ENCODE measurements at regions not wholly inside any gene's neighbourhood (a gene's known extent, or its start where the extent isn't known, plus 50 kb on each side); places are given as distances from the start of the nearest gene placed in this dataset.
A peak's percentile ranks its signal among the peaks of the same experiment; 100 is the strongest.

DNA sequence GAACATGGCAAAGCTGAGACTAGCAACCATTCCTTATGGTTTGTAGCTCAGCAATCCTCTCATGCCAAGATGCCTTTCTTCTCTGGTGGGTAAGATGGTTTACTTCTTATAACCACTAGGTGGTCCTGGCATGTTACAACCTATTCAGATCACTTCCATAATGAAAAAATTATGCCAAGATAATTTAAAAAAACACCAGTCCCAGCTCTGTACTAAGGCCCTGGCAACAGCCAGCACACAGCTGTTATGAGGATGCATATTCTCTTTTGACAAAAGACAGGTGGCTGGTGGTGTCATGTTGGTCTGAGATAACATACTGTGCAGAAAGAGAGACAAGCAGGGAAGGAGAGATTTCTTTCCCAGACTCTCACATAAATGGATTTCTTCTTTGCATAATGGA lies 65.7 kb upstream of the FRMD4B start:
- no peak for DNase-seq (ENCODE audit: low read depth in 4 of 4, low spot score in 3 of 4)

DNA sequence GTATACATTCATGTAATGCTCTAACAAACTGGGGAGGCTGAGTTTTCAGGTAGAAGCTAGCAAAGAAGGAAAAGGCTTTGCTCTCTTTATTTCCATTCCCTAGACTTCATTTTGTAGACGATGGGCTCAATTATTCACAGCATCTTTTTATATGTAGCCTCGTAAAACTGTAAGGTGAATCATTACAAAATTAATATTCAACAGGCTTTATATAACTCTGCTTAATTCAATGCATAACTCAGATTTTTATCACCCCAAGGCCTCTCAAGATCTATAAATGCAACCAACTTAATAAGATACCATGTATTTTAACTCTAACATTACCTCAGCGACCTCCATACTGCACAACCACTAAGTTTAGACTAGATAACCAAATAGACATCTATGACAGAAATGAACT lies 63.0 kb upstream of the FRMD4B start:
- no peak for DNase-seq (ENCODE audit: low read depth in 4 of 4, low spot score in 3 of 4)

DNA sequence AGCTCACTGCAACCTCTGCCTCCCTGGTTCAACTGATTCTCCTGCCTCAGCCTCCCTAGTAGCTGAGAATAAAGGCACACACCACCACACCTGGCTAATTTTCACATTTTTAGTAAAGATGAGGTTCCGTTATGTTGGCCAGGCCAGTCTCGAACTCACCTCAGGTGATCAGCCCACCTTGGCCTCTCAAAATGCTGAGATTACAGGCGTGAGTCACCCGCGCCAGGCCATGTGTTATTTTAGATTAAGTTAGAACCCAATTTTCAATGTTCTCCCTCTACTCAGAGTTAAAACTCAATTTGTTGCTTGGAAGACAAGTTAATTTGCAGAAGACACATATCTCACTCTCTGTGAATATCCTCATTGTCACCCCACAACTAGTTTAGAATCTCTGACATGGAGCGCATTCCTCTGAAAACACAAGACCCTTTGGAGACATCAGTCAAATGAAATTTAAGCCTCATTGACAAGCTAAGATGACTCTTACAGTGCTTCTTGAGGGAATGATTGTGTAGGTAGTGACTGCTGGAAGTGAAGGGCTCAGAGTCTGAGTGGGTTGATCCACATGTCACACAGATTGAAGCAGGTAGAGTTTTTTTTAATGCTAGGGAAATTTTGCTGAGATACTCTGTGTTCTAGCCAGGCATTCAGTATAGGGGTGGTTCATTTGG lies 60.6 kb upstream of the FRMD4B start:
- DNase-seq (ENCODE audit: low read depth in 4 of 4, low spot score in 3 of 4), result no peak

DNA sequence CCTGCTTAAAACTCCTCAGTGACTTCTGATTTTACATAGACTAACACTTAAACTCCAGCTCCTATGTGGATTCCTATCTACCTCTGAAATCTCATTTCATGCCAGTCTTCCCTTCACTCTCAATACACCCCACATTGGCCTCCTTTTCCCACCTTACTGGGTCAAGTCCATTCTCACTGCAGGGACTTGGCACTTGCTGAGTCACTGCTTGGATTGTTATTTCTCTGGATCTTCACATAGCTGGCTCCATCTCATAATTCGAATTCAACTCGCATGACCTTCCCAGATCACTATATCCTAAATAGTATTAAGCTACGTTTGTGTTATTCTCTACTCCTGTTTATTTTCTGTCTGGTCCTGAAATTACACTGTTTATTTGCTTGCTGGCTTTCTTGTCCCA lies 59.6 kb upstream of the FRMD4B start:
- DNase-seq (ENCODE audit: low read depth in 4 of 4, low spot score in 3 of 4), result no peak

DNA sequence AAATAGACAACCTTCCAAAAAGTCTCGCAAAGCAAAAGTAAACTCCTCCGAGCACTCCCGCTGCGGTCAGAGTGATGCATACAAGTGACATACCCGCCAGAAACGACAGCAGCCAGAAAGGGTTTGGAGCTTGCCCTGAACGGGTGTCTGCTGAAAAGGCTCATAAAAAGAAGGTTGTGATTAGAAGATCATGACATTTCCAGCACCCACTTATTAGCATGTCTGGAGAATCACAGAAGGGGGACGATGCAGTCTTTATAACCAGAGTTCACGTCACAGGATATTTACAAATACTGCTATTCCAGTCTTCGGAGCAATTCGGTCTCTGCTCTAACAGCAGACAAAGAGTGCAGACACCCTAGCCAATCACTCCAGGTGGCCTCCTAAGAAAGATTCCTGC lies 59.1 kb upstream of the FRMD4B start:
- no peak for DNase-seq (ENCODE audit: low read depth in 4 of 4, low spot score in 3 of 4)

DNA sequence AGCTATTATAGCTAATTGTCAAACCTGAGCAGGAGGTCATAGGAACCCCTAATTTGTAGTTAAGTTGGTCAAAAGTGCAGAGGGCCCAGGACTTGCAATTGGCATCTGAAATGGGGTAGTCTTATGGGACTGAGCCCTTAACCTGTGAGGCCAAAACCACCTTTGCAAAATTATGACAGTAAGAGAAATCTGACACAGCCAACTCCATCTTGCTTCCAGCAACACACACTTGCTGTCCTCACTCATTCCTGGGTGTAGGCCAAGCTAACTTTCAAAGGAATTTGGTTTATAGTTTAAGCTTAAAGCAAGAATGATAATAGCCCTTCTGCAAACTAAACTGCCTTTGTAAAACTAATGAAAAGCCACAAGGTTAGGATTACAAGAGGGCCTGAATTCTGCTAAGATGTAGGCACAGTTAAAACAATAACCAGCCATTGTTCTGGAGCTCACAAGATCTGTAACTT lies 57.6 kb upstream of the FRMD4B start:
- no peak for DNase-seq (ENCODE audit: low read depth in 4 of 4, low spot score in 3 of 4)

DNA sequence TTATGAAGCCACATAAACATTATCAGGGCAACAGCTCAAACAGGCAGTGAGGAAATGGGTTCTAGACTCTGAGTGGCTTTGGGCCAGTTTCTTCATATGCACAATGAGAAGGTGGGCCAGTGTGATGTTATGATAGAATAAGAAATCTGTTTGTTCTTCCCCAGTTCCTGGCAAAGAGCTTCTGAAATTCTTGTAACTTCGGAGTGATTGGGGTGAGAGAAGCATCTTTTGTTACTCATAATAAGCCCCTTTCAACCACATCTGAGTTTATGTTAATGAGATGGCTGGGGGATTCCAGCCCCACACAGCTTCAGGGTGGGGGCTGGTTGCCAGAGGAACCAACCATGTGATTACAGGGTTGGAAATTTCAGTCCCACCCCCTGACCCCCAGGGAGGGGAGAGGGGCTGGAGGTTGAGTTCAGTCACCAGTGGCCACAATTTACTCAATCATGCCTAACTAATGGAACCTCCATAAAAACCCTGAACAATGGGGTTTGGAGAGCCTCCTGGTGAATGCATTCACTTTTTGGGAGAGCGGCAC lies 57.0 kb upstream of the FRMD4B start:
- DNase-seq (ENCODE audit: low read depth in 4 of 4, low spot score in 3 of 4), result no peak

DNA sequence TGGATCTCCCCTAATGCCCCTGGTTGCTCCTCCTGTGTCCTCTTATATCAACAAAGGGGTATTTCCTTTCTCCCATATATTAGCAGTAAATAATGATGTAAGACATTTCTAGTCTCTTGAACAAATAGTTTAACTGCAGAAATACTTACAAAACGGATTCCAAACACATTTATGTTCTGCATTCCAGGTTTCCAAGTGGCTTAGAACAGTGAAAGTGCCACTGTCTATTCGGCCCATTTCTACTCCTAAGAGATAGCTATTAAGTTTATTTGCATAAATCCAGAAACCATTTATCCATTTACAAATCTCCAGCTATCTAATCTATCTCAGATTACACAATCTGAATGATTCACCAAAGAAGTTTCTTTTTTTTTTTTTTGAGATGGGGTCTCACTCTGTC lies 55.8 kb upstream of the FRMD4B start:
- no peak for DNase-seq (ENCODE audit: low read depth in 4 of 4, low spot score in 3 of 4)

DNA sequence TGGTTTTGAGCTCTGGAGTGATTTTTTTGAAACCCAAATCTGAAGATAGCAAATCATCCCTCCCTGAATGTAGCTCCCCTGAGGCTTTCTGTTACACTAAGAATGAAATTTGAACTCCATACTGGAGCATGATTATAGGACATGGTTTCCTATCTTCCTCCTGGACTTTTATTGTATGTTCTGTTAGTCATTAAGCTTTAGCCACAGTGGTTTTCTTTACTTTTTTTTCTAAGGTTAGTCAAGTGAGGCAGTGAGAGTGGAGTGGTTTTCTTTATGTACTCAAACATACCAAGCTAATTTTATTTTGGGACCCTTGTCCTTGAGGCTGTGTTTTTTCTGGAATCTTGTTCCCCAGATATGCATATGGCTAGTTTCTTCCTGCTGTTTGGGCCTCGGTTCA lies 55.2 kb upstream of the FRMD4B start:
- DNase-seq (ENCODE audit: low read depth in 4 of 4, low spot score in 3 of 4), result no peak

DNA sequence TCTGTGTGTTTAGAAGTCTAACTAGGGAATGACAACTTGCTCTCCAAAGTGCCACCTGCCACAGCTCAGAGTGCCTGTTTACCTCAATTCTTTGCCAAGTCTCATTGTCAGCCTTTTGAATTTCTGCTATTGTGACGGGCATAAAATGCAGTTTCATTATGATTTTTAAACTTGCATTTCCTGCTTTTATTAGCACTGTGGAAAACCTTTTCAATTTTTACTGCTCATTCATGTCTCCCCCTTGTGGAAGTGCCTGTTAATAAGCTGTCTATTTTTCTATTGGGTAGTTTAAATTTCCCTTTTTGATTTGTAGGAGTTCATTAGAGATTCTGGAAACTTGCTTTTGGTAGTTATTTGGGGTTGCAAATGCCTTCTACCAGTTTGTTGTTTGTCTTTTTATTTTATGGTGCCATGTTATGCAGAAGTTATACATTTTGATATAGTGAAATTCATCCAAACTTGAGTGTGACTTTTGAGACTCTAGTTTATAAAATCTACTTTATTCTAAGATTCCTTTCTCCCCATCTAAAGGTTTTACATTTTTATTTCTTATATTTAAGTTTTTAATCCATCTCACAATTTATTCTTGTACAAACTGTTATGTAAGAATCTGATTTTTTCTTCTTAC lies 53.9 kb upstream of the FRMD4B start:
- peak in 1 of 4 donors; percentile 20 for DNase-seq (ENCODE audit: low read depth in 4 of 4, low spot score in 3 of 4)

DNA sequence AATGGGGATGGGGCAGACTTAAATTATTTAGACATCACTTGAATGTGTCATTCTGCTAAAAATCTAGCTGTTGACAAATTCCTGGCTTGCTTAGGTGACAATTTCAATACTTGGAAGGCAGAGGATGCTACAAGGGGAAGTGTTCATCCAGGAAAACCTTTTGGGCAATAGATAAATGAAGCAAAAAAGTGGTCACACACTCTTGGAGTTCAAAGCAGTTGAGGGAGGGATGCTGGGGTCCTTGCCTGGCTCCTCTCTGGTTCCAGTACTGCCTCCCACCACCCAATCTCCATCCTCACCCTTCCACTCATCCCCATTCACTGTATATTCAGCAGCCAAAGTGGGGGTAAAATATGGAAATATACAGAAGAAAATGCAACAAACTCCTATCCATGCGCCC lies 52.6 kb upstream of the FRMD4B start:
- no peak for DNase-seq (ENCODE audit: low read depth in 4 of 4, low spot score in 3 of 4)

DNA sequence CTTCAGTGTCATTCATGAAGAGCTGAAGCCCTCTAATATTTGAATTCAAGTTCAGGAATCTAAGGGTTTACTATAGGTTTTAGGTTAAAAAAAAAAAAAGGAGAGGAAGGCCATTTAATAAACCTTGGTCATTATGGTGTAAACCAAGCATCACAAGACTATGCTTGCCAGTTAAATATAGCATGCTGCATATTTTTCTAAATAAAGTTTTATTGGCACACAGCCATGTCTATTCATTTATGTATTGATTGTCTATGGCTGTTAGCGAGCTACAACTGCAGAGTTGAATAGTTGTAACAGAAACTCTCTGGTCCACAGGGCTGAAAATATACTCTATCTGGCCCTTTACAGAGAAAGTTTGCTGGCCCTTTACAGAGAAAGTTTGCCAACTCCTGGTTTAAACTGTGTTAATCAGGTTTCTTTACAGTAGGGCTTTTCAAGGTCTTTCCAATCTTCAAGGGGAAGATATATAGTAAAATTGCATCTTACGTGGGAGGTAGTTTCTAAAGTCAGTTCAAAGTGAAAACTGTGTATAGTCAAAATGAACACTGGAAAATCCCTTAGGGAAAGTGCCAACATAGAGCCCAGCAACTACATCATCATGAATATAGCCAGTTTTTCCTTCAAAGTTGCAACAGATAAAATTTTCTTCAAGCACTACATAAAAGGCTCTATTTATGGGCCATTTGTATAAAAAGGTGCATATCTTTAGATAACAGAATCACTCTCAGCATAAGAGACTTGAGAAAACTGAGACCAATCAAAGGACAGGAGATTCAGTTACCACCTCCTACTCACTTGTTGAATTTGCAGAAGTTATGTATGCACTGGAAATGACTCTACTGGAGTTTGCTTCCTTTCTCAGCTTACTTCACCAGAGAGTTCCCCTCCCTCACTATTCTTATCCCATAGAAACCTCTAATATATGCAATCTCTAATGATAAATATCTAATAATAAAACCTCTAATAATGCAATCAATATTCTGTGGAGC lies 49.7 kb upstream of the FRMD4B start:
- no peak for DNase-seq (ENCODE audit: low read depth in 4 of 4, low spot score in 3 of 4)
